Suprapubic skin (tissue), 4 donors: ENCODE measurements at regions not wholly inside any gene's neighbourhood (a gene's known extent, or its start where the extent isn't known, plus 50 kb on each side); places are given as distances from the start of the nearest gene placed in this dataset.
"Not testable (repeated sequence)": the region's sequence is repeated elsewhere in the genome, so short reads cannot be mapped to it uniquely, and the experiment has no call there.

Experiments
- DNase-seq, 2 donors: peaks; one replicate each; pipeline ENCODE4 v3.0.0-alpha.2; 2019; ENCODE audit warnings: low spot score in 2 of 2
- H3K27ac ChIP-seq: fragments of 200-600 bp; sonication (generic); one replicate; pipeline ENCODE4 v1.5.1; 2019
- H3K27me3 ChIP-seq: fragments of 200-600 bp; sonication (generic); one replicate; pipeline ENCODE4 v1.5.1; 2019
- H3K36me3 ChIP-seq: fragments of 200-600 bp; sonication (generic); one replicate; pipeline ENCODE4 v1.5.1; 2019
- H3K4me1 ChIP-seq: fragments of 200-600 bp; sonication (generic); one replicate; pipeline ENCODE4 v1.5.1; 2019
- H3K4me3 ChIP-seq: fragments of 200-600 bp; sonication (generic); one replicate; pipeline ENCODE4 v1.5.1; 2019; ENCODE audit warnings: mild to moderate bottlenecking
- H3K9me3 ChIP-seq: fragments of 200-600 bp; sonication (generic); one replicate; pipeline ENCODE4 v1.5.1; 2019
- EP300 ChIP-seq: sonication (generic); formaldehyde crosslinking; IDR thresholded peaks from one replicate; pipeline ENCODE4 v1.6.1; 2017; ENCODE audit warnings: antibody characterized with exemption
- POLR2A ChIP-seq, 2 donors: fragments of 450-650 bp; IDR thresholded peaks; one replicate each; pipeline ENCODE4 v1.6.1; 2017; ENCODE audit warnings: antibody characterized with exemption in 2 of 2, mild to moderate bottlenecking in 2 of 2, moderate library complexity in 2 of 2
- POLR2AphosphoS5 ChIP-seq, 3 donors: sonication (generic); formaldehyde crosslinking; IDR thresholded peaks; one replicate each; pipeline ENCODE4 v1.6.1; 2017; ENCODE audit warnings: antibody characterized with exemption in 3 of 3
- WGBS: methylation state at CpG from one replicate; pipeline ENCODE4 v1.1.5; 2018; 5-methylcytosine and 5-hydroxymethylcytosine counted together
- TF ChIP-seq, protein P1 (sequence below), 2 donors: fragments of 200-600 bp in 1 of 2; fragments of 450-650 bp in 1 of 2; sonication (generic) in 1 of 2; IDR thresholded peaks; one replicate each; pipeline ENCODE4 v1.5.1; 2016 to 2019; ENCODE audit warnings: antibody characterized with exemption in 2 of 2, mild to moderate bottlenecking in 1 of 2, moderate library complexity in 1 of 2

DNA sequence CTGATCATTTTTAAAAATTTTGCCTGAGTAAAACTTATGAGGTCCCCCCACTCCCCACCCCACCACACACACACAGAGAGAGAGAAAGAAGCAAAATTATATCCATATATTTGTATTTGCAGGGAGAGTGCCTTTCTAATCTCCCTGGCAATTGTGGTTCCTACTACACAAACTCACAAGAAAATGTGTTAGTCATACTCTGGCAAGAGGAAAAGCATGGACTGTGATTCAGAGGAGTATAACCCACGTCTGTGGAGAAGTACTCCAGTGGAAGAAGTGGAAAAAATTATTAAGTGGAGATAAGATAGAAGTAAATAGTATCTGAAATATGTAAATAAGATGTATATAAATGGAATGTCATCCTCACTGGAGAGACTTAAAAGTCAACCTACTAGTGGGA lies 114.0 kb downstream of the DSEL start:
- no peaks in the 10 kb centered on the region for H3K9me3 ChIP-seq
- H3K27ac ChIP-seq = no peak overlapping the region
- H3K4me3 ChIP-seq = no peak overlapping the region
- no peaks in the 10 kb centered on the region for H3K4me1 ChIP-seq
- 42% methylated on average over 1 of the region's 1 CpG for whole genome bisulfite sequencing
- H3K36me3 ChIP-seq = no peaks in the 10 kb centered on the region
- no peaks in the 10 kb centered on the region for H3K27me3 ChIP-seq
- TF ChIP-seq EP300 (no peak), POLR2A (IDR thresholded peaks at IDR 0.05) (no peak), POLR2AphosphoS5 (IDR thresholded peaks at IDR 0.05) (no peak)
- TF ChIP-seq, protein P1, sequence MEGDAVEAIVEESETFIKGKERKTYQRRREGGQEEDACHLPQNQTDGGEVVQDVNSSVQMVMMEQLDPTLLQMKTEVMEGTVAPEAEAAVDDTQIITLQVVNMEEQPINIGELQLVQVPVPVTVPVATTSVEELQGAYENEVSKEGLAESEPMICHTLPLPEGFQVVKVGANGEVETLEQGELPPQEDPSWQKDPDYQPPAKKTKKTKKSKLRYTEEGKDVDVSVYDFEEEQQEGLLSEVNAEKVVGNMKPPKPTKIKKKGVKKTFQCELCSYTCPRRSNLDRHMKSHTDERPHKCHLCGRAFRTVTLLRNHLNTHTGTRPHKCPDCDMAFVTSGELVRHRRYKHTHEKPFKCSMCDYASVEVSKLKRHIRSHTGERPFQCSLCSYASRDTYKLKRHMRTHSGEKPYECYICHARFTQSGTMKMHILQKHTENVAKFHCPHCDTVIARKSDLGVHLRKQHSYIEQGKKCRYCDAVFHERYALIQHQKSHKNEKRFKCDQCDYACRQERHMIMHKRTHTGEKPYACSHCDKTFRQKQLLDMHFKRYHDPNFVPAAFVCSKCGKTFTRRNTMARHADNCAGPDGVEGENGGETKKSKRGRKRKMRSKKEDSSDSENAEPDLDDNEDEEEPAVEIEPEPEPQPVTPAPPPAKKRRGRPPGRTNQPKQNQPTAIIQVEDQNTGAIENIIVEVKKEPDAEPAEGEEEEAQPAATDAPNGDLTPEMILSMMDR (IDR thresholded peaks at IDR 0.05) = no peak
- no peak for DNase-seq

DNA sequence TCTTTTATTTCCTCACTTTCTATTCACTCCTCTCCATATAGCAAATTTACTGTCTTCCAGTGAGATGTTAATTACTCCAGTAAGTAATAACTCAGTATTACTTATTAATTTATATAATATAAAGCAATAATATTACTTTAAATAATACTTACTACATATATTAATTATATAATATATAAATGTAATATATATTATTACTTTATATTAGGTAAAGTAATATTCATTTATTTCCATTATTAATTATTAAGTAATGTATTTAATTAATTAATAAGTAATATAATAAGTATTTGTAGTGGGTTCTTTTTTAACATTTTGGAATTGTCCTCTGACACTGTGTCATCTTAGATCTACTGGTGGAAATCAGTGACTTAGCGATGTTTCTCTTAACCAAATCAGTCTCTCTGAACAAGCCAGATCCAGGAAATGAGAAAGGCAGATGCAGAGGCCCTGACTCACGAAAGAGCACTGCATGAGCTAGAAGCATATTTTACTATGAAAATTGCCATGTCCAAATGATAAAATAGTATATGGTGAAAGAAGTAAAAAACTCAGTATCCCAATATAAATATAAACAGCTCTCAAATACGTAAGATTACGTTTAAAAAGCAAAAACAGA lies 115.9 kb downstream of the DSEL start:
- Histone ChIP-seq H3K27ac (no peak overlapping the region), H3K36me3 (no peaks in the 10 kb centered on the region), H3K9me3 (peaks cover 4% of the 10 kb centered on the region), H3K4me3 (no peak overlapping the region), H3K27me3 (no peaks in the 10 kb centered on the region), H3K4me1 (no peaks in the 10 kb centered on the region)
- no peak for DNase-seq
- TF ChIP-seq POLR2A (IDR thresholded peaks at IDR 0.05) = no peak
- no peak for TF ChIP-seq POLR2AphosphoS5 (IDR thresholded peaks at IDR 0.05)
- TF ChIP-seq EP300 = no peak
- TF ChIP-seq, protein P1 (IDR thresholded peaks at IDR 0.05) = no peak
- 87% methylated on average over 4 of the region's 4 CpGs for WGBS

DNA sequence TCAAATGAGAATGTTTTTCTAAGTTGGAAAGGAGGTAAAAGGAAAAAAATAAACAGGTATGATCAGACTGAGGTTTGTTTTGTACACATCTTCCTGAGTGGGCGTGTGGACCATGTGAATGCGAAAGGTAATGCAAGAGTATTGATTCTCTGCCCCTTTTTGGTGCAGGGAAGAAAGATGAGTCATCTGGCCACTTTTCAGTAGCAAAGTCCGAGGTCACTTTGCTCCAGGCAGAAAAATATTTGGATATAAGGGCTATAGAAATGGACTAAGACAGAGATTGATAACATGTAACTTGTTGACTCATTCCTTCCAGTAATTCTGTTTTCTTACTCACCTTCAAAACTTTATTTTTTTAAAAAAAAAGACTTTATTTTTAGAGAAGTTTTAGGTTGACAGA lies 130.5 kb downstream of the DSEL start:
- Histone ChIP-seq H3K27me3 (no peaks in the 10 kb centered on the region), H3K27ac (no peak overlapping the region), H3K36me3 (no peaks in the 10 kb centered on the region), H3K9me3 (no peaks in the 10 kb centered on the region), H3K4me1 (no peaks in the 10 kb centered on the region), H3K4me3 (no peak overlapping the region)
- WGBS = 72% methylated on average over 3 of the region's 3 CpGs
- TF ChIP-seq POLR2A (IDR thresholded peaks at IDR 0.05) (no peak), EP300 (no peak), POLR2AphosphoS5 (IDR thresholded peaks at IDR 0.05) (no peak)
- TF ChIP-seq, protein P1 (IDR thresholded peaks at IDR 0.05) = no peak
- no peak for DNase-seq

DNA sequence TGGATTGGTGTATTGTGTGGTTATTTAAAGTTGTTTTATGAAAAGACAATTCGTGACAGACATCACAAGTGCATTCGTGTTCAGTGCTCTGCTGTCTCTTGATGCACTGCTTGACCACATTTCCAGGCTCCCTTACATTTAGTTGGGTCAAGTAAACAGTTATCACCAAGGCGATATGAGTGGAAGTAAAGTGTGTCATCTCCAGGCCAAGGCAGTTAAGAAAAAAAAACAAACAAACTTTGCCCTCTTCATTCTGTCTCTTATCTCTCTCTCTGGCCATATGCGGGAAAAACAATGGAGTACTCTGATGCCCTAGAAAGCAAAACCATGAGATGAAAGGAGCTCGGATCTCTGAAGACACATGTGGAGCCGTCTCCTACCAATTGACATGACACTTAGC lies 131.1 kb downstream of the DSEL start:
- TF ChIP-seq, protein P1 (IDR thresholded peaks at IDR 0.05) = no peak
- TF ChIP-seq POLR2AphosphoS5 (IDR thresholded peaks at IDR 0.05) = no peak
- no peak for TF ChIP-seq EP300
- no peak for TF ChIP-seq POLR2A (IDR thresholded peaks at IDR 0.05)
- no peaks in the 10 kb centered on the region for H3K4me1 ChIP-seq
- H3K27ac ChIP-seq = no peak overlapping the region
- WGBS = 66% methylated on average over 6 of the region's 6 CpGs
- no peaks in the 10 kb centered on the region for H3K27me3 ChIP-seq
- H3K4me3 ChIP-seq = no peak overlapping the region
- no peaks in the 10 kb centered on the region for H3K9me3 ChIP-seq
- no peak for DNase-seq
- H3K36me3 ChIP-seq = no peaks in the 10 kb centered on the region

DNA sequence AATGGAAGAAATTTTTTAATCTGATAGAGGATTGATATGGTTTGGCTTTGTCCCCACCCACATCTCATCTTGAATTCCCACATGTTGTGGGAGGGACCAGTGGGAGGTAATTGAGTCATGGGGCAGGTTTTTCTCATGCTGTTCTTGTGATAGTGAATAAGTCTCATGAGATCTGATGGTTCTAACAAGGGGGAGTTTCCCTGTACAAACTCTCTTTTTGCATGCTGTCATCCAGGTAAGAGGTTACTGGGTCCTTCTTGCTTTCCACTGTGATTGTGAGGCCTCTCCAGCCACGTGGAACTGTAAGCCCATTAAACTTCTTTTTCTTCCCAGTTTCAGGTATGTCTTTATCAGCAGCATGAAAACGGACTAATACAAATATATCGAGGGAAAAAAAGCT lies 132.5 kb downstream of the DSEL start:
- H3K4me1 ChIP-seq, DNase-seq, H3K36me3 ChIP-seq, H3K27me3 ChIP-seq, H3K27ac ChIP-seq, H3K9me3 ChIP-seq, H3K4me3 ChIP-seq: not testable (repeated sequence)
- WGBS = 48% methylated on average over 3 of the region's 3 CpGs

DNA sequence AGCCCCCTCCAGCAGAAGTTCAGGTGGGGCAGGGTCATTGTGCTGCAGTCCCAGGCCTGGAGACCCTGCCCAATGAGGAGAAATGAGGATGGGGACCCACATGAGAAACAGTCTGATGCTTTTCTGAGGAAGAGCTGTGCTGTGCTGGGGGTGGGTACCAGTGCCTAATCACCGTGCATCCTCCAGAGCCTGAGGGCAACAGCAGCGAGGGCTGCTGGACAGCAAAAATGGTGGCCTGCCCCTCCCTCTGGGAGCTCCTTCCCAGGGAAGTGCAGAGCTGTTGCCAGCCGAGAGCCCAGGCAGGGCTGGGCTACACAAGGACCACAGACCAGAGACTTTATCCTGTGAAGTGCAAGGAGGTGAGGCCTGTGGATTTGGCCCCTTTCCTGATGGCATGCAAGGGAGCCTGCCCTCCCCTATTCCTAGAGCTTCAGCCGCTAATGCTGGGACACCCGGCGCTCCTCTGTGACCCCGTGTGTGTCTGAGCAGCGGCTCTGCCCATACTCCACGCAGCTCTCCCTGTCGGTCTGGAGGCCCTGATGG lies 134.8 kb downstream of the DSEL start:
- WGBS = 83% methylated on average over 1 of the region's 10 CpGs

More for the DNA sequence above, 134.8 kb downstream of the DSEL start:
- Histone ChIP-seq H3K9me3 (no peaks in the 10 kb centered on the region), H3K4me1 (no peaks in the 10 kb centered on the region), H3K27me3 (no peaks in the 10 kb centered on the region), H3K36me3 (no peaks in the 10 kb centered on the region), H3K27ac (no peak overlapping the region), H3K4me3 (no peak overlapping the region)
- TF ChIP-seq POLR2AphosphoS5 (IDR thresholded peaks at IDR 0.05) = no peak
- TF ChIP-seq EP300 = no peak
- no peak for DNase-seq
